ENCODE measurements at regions not wholly inside any gene's neighbourhood (a gene's known extent, or its start where the extent isn't known, plus 50 kb on each side); places are given as distances from the start of the nearest gene placed in this dataset.
A peak's percentile ranks its signal among the peaks of the same experiment; 100 is the strongest.

DNA sequence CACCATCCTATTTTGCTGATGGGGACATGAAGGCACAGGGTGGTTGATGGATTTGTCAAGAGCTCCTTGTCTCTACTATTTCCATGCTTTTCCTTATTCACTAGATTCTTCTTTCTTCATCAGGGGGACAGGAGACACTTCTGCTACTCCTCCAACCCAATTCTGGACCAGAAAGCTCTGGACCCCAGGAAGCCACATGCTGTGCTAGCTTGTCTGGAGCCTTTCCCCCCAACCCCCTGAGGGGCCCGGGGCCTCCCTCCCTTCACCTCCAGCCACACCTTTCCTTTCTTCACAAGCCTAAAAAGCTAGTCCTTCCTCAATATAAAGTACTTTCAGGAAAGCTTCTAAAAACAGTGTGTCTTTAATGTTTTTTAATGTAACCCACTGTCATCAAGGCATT is 75.1 kb upstream of the CAPRIN2 start:
- FAIRE-seq (no peak), DNase-seq (ENCODE audit: low spot score in 2 of 2) (no peak)

- DNase-seq (ENCODE audit: low spot score in 2 of 2) (no peak), FAIRE-seq (no peak)
Measured at GRCh38 chr12:30828686-30829085, 73.9 kb upstream of the CAPRIN2 start.

GRCh38 chr12:30827101-30828066 is 72.6 kb upstream of the CAPRIN2 start:
- no peak for FAIRE-seq

DNA sequence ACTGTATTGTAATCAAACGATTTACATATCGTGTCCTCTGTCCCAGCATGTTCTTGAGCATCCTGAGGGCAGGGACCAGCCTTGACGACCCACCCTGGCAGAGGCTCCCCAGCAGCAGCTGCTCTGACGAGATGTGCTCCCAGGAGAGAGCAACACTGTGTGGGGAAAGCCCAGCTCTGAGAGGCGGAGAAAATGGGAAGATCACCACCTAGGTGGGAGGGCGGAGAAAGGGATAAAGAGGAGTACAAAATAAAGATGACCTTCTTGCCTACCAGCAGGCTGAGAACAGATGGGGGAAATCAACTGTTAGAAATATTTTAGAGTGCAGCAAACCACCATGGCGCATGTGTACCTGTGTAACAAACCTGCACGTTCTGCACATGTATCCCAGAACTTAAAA is 71.5 kb upstream of the CAPRIN2 start:
- no peak for FAIRE-seq

More at GRCh38 chr12:30827101-30828066, 72.6 kb upstream of the CAPRIN2 start:
- no peak for DNase-seq (ENCODE audit: low spot score in 2 of 2)

DNA sequence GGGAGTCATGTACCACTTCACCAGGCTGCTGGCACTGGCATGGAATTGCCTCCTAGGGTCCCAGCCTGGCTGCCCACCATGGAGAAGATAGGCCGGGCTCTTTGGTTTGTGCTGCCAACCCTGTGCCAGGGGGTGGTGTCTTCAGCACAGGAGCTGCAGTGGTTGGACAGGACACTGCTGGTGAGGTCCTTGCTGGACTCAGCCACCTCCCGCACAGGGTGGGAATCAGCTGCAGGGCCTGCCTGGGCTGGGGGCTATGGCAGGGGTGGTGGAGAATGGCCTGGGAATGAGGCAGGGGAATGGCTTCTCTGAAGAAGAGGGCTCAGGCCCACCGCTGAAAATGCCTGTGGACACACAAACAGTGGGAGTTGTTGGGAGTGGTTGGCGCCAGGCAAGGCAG is 70.6 kb upstream of the CAPRIN2 start:
- FAIRE-seq (no peak), DNase-seq (ENCODE audit: low spot score in 2 of 2) (no peak)

More for the DNA sequence above, 71.5 kb upstream of the CAPRIN2 start:
- no peak for DNase-seq (ENCODE audit: low spot score in 2 of 2)

DNA sequence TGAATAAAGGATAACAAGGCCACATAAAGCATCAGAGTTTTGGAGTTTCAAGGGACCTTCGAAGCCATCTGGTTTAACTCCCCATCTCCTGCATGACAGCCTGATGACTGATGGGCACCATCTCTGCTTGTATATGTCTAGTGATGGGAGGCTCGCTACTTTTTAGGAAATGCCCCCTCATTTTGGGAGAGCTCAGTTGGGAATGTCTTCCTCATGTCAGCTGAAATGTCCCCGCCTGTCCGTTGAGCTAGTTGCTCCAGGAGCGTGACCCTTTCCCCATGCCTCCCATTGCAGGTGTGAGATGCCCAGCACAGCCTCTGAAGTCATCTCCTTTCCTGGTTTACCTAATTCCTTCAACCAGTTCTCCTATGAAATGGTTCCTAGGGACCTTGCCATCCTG is 69.6 kb upstream of the CAPRIN2 start:
- FAIRE-seq (no peak), DNase-seq (ENCODE audit: low spot score in 2 of 2) (no peak)

- no peak for FAIRE-seq
- DNase-seq (ENCODE audit: low spot score in 2 of 2): no peak
Measured at GRCh38 chr12:30823764-30824163, 69.0 kb upstream of the CAPRIN2 start.

GRCh38 chr12:30823156-30823699 is 68.5 kb upstream of the CAPRIN2 start:
- no peak for DNase-seq (ENCODE audit: low spot score in 2 of 2)
- FAIRE-seq: no peak

DNA sequence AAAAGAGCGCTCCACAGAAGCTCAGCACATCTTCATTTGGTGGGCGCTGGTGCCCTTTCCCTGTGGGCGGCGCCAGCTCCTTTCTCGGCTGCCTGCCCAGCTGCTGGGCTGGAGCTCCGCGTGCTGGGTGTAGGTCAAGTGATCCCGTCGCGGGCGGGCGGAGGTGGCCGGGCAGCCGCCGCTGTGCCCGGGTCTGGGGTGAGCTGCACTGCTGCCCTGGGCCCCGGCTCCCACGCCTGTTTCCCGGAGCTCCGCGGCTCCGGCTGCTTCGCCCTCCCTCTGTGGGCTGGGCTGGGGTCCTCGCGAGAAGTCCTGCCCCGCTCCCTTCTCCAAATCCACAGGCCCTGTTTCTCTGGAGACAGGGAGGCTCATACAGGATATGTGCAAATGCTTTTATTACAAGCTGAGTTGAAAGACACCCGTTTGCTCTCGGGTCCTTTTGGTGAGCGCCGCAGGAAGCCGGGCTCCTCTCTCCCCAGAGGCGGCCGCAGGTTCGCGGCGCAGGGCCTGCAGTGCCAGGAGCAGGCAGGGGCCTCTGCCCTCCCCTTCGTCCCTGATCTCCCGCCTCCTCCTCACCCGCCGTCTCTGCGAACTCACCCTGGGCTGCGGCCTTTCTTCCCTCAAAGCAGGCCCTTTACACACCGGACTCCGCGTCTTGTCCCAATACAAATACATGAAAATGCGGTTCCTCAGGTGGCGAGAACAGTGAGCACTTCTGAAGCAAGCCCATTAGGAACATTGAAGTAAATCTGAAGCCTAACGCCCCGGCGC is 67.8 kb upstream of the CAPRIN2 start:
- FAIRE-seq: no peak
- DNase-seq (ENCODE audit: low spot score in 2 of 2): peak; percentile 70 to 81

DNA sequence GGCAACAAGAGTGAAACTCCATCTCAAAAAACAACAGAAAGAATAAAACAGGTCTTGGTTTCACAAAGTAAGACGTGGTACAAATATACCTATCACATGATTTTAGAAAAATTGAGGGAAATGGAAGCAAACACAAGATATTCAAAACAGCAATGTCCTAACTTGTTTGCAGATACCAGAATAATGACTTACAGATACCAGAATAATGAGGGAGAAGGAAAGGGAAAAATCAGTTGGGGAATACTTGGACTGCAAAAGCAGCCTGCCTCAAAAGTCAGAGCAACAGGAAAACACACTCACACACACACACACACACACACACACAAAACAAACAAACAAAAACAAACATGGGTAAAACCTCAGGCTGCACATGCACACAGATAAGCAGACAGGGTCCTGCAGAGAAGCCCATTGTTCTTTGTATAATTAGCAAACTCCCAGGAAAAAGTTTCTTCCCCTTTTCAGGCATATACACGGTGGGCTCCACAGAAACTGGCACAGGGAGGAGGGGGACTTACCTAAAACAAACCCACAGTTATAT is 65.7 kb upstream of the CAPRIN2 start:
- no peak for DNase-seq (ENCODE audit: low spot score in 2 of 2)
- no peak for FAIRE-seq

DNA sequence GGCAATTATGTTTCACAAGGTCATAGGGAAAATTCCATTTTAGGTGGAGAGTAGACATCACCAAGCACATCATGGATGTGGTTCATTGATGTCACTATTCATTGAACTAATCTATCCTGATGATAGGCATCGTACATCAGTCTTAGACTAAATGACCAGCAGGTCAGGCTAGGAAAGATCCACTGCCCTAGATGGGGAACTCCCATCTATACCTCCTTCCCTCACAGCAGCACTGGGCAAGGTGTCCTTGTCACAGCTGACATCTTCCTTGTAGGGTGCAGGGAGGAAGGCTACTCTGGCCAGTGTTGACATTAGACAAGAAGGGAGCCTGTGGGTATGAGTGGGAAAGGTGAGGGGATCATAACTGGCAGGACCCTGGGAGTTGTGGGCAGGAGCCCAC is 63.8 kb upstream of the CAPRIN2 start:
- DNase-seq (ENCODE audit: low spot score in 2 of 2) (no peak), FAIRE-seq (no peak)

DNA sequence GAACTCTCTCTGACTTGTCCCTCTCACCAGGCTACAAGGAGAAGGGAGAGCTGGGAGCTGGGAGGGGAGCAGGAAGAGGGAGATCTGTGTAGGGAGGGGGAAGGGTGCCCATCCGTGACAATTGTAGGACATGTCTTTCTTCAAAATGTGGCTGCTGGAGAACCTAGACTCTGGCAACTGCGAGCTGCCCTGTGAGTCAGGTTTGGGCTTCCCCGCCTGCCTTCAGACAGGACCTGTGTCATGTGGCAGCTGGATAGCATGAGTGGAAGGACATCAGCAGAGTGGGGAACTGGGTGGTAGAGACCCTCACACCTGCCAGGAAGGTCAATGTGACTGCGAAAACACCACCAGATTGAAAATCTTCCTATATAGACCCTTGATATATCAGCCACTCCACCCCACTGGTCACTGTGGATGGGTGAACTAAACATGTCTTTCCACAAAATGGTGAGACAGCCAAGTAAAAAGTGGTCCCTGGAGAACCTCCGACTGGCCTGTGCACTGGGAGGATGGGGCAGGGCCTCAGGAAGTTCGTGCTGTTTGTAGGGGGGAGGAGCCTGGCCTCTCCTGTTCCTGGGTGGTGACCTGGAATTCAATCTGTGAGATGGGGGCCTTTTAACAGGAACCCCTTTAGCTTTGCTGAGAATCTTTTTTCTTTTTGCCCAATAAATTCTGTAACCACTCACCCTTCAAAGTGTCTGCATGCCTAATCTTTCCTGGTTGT is 62.2 kb upstream of the CAPRIN2 start:
- FAIRE-seq (no peak), DNase-seq (ENCODE audit: low spot score in 2 of 2) (no peak)

GRCh38 chr12:30814295-30814655 is 59.5 kb upstream of the CAPRIN2 start:
- FAIRE-seq (no peak), DNase-seq (ENCODE audit: low spot score in 2 of 2) (no peak)

DNA sequence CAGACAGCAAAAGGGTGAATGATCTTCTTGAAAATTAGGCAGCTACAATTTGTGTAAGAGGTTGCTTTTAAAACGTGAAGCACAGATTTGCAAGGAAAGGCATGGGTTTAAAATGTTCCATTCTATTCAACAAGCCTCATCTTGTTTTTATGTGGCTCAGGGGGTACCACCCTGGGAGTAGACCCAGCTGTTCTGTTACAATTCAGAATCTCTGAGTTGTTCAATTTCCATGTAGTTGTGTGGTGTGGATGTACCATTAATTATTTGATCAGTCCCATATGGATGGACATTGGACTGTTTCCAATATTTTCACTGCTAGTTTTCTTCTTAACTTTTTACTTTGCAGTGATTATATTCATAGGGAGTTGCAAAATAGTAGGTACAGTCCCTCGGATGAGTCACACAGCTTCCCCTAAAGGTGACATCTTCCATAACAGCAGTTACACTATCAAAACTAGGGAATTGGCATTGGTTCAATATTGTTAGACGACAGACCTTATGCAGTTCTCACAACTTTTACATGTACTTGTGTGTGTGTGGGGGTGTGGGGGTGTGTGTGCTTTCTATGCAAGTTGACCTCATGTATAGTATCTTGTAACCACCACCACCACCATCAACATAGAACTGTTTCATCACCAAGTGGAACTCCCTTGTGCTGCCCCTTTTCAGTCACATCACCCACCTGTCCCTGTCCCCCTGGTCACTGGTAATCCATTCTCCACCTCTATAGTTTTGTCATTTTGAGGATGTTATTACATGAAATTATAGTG is 59.0 kb upstream of the CAPRIN2 start:
- DNase-seq (ENCODE audit: low spot score in 2 of 2): no peak
- FAIRE-seq: no peak

- DNase-seq (ENCODE audit: low spot score in 2 of 2) (no peak), FAIRE-seq (no peak)
Measured at GRCh38 chr12:30811966-30812365, 57.2 kb upstream of the CAPRIN2 start.

- peak; percentile 79 for FAIRE-seq
- no peak for DNase-seq (ENCODE audit: low spot score in 2 of 2)
Measured at GRCh38 chr12:30810918-30811317, 56.2 kb upstream of the CAPRIN2 start.

- FAIRE-seq (no peak), DNase-seq (ENCODE audit: low spot score in 2 of 2) (no peak)
Measured at GRCh38 chr12:30807695-30808034, 52.9 kb upstream of the CAPRIN2 start.

GRCh38 chr12:30806989-30807694 is 52.4 kb upstream of the CAPRIN2 start:
- FAIRE-seq: peak; percentile 51
- peak in 1 of 2 donors; percentile 38 for DNase-seq (ENCODE audit: low spot score in 2 of 2)

- no peak for DNase-seq (ENCODE audit: low spot score in 2 of 2)
- FAIRE-seq: no peak
Measured at GRCh38 chr12:30805959-30806358, 51.2 kb upstream of the CAPRIN2 start.

All from frontal cortex (tissue), 3 donors.